Glomerular visceral epithelial cell (primary cell): ENCODE measurements at regions not wholly inside any gene's neighbourhood (a gene's known extent, or its start where the extent isn't known, plus 50 kb on each side); places are given as distances from the start of the nearest gene placed in this dataset.
"Not testable (repeated sequence)": the region's sequence is repeated elsewhere in the genome, so short reads cannot be mapped to it uniquely, and the experiment has no call there.

Experiments used
- DNase-seq: peaks from one replicate; pipeline ENCODE4 v3.0.0-alpha.2; 2016; ENCODE audit errors: extremely low spot score

- DNase-seq, result no peak
Measured at GRCh38 chr11:69572233-69572860, 68.6 kb upstream of the CCND1 start.

GRCh38 chr11:69572861-69573260, 68.1 kb upstream of the CCND1 start:
- no peak for DNase-seq

GRCh38 chr11:69573761-69574607, 67.0 kb upstream of the CCND1 start:
- no peak for DNase-seq

GRCh38 chr11:69574608-69575255, 66.2 kb upstream of the CCND1 start:
- no peak for DNase-seq

- no peak for DNase-seq
Measured at GRCh38 chr11:69575296-69576068, 65.5 kb upstream of the CCND1 start.

- DNase-seq, result no peak
Measured at GRCh38 chr11:69576069-69576782, 64.7 kb upstream of the CCND1 start.

- DNase-seq, result no peak
Measured at GRCh38 chr11:69578167-69578566, 62.8 kb upstream of the CCND1 start.

GRCh38 chr11:69580529-69580928, 60.4 kb upstream of the CCND1 start:
- no peak for DNase-seq

- DNase-seq, result no peak
Measured at GRCh38 chr11:69582756-69583467, 58.0 kb upstream of the CCND1 start.

GRCh38 chr11:69584160-69584559, 56.8 kb upstream of the CCND1 start:
- DNase-seq, result no peak

GRCh38 chr11:69585385-69585784, 55.6 kb upstream of the CCND1 start:
- no peak for DNase-seq

GRCh38 chr11:69587454-69588090, 53.4 kb upstream of the CCND1 start:
- DNase-seq, result peak; percentile 69

- peak; percentile 39 for DNase-seq
Measured at GRCh38 chr11:69588270-69588669, 52.7 kb upstream of the CCND1 start.

GRCh38 chr11:69590088-69590487, 50.9 kb upstream of the CCND1 start:
- not testable (repeated sequence) for DNase-seq
